Upper lobe of left lung (tissue), 6 donors: ENCODE measurements at regions not wholly inside any gene's neighbourhood (a gene's known extent, or its start where the extent isn't known, plus 50 kb on each side); places are given as distances from the start of the nearest gene placed in this dataset.

Source experiments
- ATAC-seq, 2 donors: fragments of 200-7000 bp; cut with Tn5 transposase; one replicate each; pipeline ENCODE4 v1.9.1; 2022; ENCODE audit warnings: mild to moderate bottlenecking in 2 of 2, moderate library complexity in 2 of 2; ENCODE audit not compliant: low FRiP score in 2 of 2
- DNase-seq, 2 donors: peaks; one replicate each; pipeline ENCODE4 v3.0.0-alpha.2; 2019 to 2020
- H3K27ac ChIP-seq, 4 donors: fragments of 200-600 bp; sonication (generic); one replicate each; pipeline ENCODE4 v1.5.1; 2016 to 2019
- H3K27me3 ChIP-seq, 4 donors: fragments of 200-600 bp; sonication (generic); one replicate each; pipeline ENCODE4 v1.5.1; 2017 to 2019
- H3K36me3 ChIP-seq, 4 donors: fragments of 200-600 bp; sonication (generic); one replicate each; pipeline ENCODE4 v1.5.1; 2016 to 2019
- H3K4me1 ChIP-seq, 4 donors: fragments of 200-600 bp; sonication (generic); one replicate each; pipeline ENCODE4 v1.5.1; 2018 to 2019
- H3K4me3 ChIP-seq, 4 donors: fragments of 200-600 bp; sonication (generic); one replicate each; pipeline ENCODE4 v1.5.1; 2017 to 2019; ENCODE audit warnings: mild to moderate bottlenecking in 2 of 4, moderate library complexity in 1 of 4
- H3K9me3 ChIP-seq, 4 donors: fragments of 200-600 bp; sonication (generic); one replicate each; pipeline ENCODE4 v1.5.1; 2018 to 2019
- CTCF ChIP-seq, 6 experiments: fragments of 450-650 bp in 4 of 6; fragments of 200-600 bp in 2 of 6; sonication (generic) in 2 of 6; IDR thresholded peaks; one replicate each; pipeline ENCODE4 v1.5.1; 2016 to 2019; ENCODE audit warnings: antibody characterized with exemption in 6 of 6
- EP300 ChIP-seq, 4 donors: sonication (generic); formaldehyde crosslinking; IDR thresholded peaks; one replicate each; pipeline ENCODE4 v1.5.1; 2017; ENCODE audit warnings: antibody characterized with exemption in 4 of 4, control low read depth in 2 of 4
- POLR2A ChIP-seq, 4 donors: fragments of 450-650 bp; IDR thresholded peaks; one replicate each; pipeline ENCODE4 v1.5.1; 2016 to 2017; ENCODE audit warnings: antibody characterized with exemption in 4 of 4, mild to moderate bottlenecking in 2 of 4
- POLR2AphosphoS5 ChIP-seq, 2 donors: sonication (generic); formaldehyde crosslinking; IDR thresholded peaks; one replicate each; pipeline ENCODE4 v1.5.1; 2017; ENCODE audit warnings: antibody characterized with exemption in 2 of 2
- WGBS, 2 donors: methylation state at CpG; one replicate each; pipeline ENCODE4 v1.1.5; 2017 to 2018; 5-methylcytosine and 5-hydroxymethylcytosine counted together
- donor health status: DM: no; HTN: no; CAD: no; lungs with moderate emphysema.
- donor health status: DM: no; HTN: yes; CAD: no; lungs with severe emphysema.

DNA sequence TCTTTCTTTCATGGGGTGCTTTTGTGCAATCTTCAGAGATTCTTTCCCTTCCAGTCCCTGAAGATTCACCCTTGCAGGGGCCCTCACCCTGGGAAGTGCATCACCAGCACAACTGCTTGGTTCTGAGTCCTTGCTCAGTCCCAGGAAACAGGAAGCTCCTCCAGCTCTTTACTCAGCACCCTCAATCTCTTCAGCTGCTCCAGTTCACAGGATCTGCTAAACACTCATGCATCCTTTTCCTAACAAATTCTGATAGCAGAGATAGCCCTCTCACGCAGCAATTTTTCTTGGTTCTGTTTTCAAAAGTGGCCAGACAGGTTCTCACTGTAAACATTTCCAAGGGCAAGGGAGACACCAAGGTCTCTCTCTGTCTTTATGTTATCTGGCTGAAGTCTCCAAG is 823.1 kb downstream of the LIG4 start:
- Histone ChIP-seq H3K36me3 (no peaks in the 10 kb centered on the region), H3K9me3 (no peaks in the 10 kb centered on the region), H3K27me3 (no peaks in the 10 kb centered on the region), H3K27ac (no peak overlapping the region), H3K4me1 (peaks cover 0 to 5% (median 0%) of the 10 kb centered on the region in 4 donors), H3K4me3 (no peak overlapping the region)
- 17 to 47% methylated on average over 1 of the region's 1 CpG for WGBS, 2 donors
- DNase-seq (no peak), ATAC-seq (no peak)
- TF ChIP-seq EP300 (IDR thresholded peaks at IDR 0.05) (no peak), POLR2AphosphoS5 (IDR thresholded peaks at IDR 0.05) (no peak), POLR2A (IDR thresholded peaks at IDR 0.05) (no peak), CTCF (IDR thresholded peaks at IDR 0.05) (no peak)

DNA sequence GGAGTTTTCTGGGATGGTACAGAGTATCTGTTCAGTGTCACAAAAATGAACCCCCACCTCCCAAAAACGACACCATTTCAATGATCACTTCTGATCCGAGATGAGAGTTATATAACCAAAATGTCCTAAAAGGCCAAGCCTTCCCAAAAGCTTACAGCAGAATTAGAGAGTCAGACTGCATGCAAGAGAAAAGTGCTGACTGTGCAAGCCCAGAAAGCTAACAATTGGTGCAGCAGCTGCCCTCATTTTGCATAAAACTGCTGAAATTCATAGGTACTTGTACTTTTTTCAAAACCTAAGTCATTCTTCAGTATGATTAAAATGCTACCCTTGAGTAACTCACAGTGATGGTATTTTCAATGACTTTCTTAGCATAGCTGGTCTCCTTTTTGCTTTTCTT is 819.6 kb upstream of the ARGLU1 start:
- no peak overlapping the region for H3K4me3 ChIP-seq
- no peaks in the 10 kb centered on the region for H3K27me3 ChIP-seq
- ATAC-seq (no peak), DNase-seq (no peak)
- no peak overlapping the region for H3K27ac ChIP-seq
- TF ChIP-seq POLR2A (IDR thresholded peaks at IDR 0.05) (no peak), CTCF (IDR thresholded peaks at IDR 0.05) (no peak), EP300 (IDR thresholded peaks at IDR 0.05) (no peak), POLR2AphosphoS5 (IDR thresholded peaks at IDR 0.05) (no peak)
- H3K36me3 ChIP-seq: no peaks in the 10 kb centered on the region
- no peaks in the 10 kb centered on the region for H3K9me3 ChIP-seq
- no peaks in the 10 kb centered on the region for H3K4me1 ChIP-seq
- 63 to 75% methylated on average over 2 of the region's 2 CpGs for WGBS, 2 donors

GRCh38 chr13:107379407-107380155 is 811.6 kb upstream of the ARGLU1 start:
- no peaks in the 10 kb centered on the region for H3K36me3 ChIP-seq

GRCh38 chr13:107376341-107377125 is 808.6 kb upstream of the ARGLU1 start:
- peaks cover 0 to 4% (median 0%) of the 10 kb centered on the region in 4 donors for H3K4me1 ChIP-seq
- TF ChIP-seq POLR2AphosphoS5 (IDR thresholded peaks at IDR 0.05) (no peak), POLR2A (IDR thresholded peaks at IDR 0.05) (no peak), CTCF (IDR thresholded peaks at IDR 0.05) (no peak), EP300 (IDR thresholded peaks at IDR 0.05) (no peak)
- H3K27me3 ChIP-seq: no peaks in the 10 kb centered on the region
- DNase-seq (no peak), ATAC-seq (no peak)
- no peak overlapping the region for H3K4me3 ChIP-seq
- H3K27ac ChIP-seq: no peak overlapping the region
- WGBS, 2 donors: 70 to 81% methylated on average over 6 of the region's 6 CpGs
- H3K9me3 ChIP-seq: no peaks in the 10 kb centered on the region
- H3K36me3 ChIP-seq: no peaks in the 10 kb centered on the region

More at GRCh38 chr13:107379407-107380155, 811.6 kb upstream of the ARGLU1 start:
- Histone ChIP-seq H3K27ac (no peak overlapping the region), H3K4me3 (no peak overlapping the region), H3K9me3 (no peaks in the 10 kb centered on the region), H3K4me1 (peaks cover 0 to 4% (median 0%) of the 10 kb centered on the region in 4 donors), H3K27me3 (no peaks in the 10 kb centered on the region)
- DNase-seq (no peak), ATAC-seq (no peak)
- 67 to 73% methylated on average over 7 of the region's 7 CpGs for WGBS, 2 donors
- TF ChIP-seq CTCF (IDR thresholded peaks at IDR 0.05): no peak
